GM12878 (cell line): ENCODE measurements at regions not wholly inside any gene's neighbourhood (a gene's known extent, or its start where the extent isn't known, plus 50 kb on each side); places are given as distances from the start of the nearest gene placed in this dataset.

ENCODE experiments used
- ATAC-seq: fragments of 200-7000 bp; cut with Tn5 transposase; 3 replicates; pipeline ENCODE4 v1.9.1; 2020; ENCODE audit warnings: mild to moderate bottlenecking, moderate library complexity
- BruUV-seq: library from RNA; stranded (reverse); fragments of 400-500 nt; replicated peaks from 2 replicates; lab custom pipeline; 2021; lab: Mats Ljungman, UMichigan
- CTCF ChIA-PET: fragments of 300-600 bp; sonication (Branson Sonifier 250); formaldehyde crosslinking; extraction: SDS; loops from one replicate; lab custom pipeline; 2021; ENCODE audit warnings: inconsistent platforms; lab: Yijun Ruan, JAX
- POLR2A ChIA-PET: fragments of 350-600 bp; formaldehyde crosslinking; extraction: SDS; loops from one replicate; lab custom pipeline; 2021; ENCODE audit warnings: inconsistent platforms; lab: Charles Lee
- RAD21 ChIA-PET: fragments of 300-600 bp; sonication (Branson Sonifier 250); formaldehyde crosslinking; loops from one replicate; lab custom pipeline; 2023; ENCODE audit warnings: antibody characterized with exemption; ENCODE audit not compliant: unreplicated experiment; lab: Charles Lee
- SMC1A ChIA-PET: fragments of 300-600 bp; sonication (Branson Sonifier 250); formaldehyde crosslinking; loops from one replicate; lab custom pipeline; 2023; ENCODE audit not compliant: unreplicated experiment, uncharacterized antibody; lab: Charles Lee
- DNase-seq: peaks from one replicate; pipeline ENCODE4 v3.0.0-alpha.2; 2011; ENCODE audit warnings: low read depth, low spot score
- FAIRE-seq: peaks from 3 replicates; lab custom pipeline; 2011; peaks lifted over from hg19 to GRCh38; lab: Jason Lieb, UNC
- H2AFZ ChIP-seq: 2 replicates; pipeline ENCODE4 v1.6.0; 2011; ENCODE audit warnings: low read depth, low read length, control low read depth; ENCODE audit not compliant: control insufficient read depth
- H3K27ac ChIP-seq: 2 replicates; pipeline ENCODE4 v1.5.1; 2011; ENCODE audit warnings: control low read depth; ENCODE audit not compliant: control insufficient read depth, insufficient read depth
- H3K27me3 ChIP-seq, 2 experiments: replicated peaks in 1 of 2; 2 replicates each; pipeline versions ENCODE4 v1.6.0 to v1.6.1; 2011; ENCODE audit warnings: low read length in 1 of 2; ENCODE audit not compliant: control insufficient read depth in 2 of 2, insufficient read depth in 2 of 2
- H3K36me3 ChIP-seq, 2 experiments: 2 replicates each; pipeline ENCODE4 v1.5.1; 2011; ENCODE audit warnings: low read length in 1 of 2; ENCODE audit not compliant: control insufficient read depth in 2 of 2, insufficient read depth in 2 of 2
- H3K4me1 ChIP-seq: 2 replicates; pipeline ENCODE4 v1.6.1; 2011; ENCODE audit warnings: mild to moderate bottlenecking, low read length, moderate library complexity, mixed read lengths; ENCODE audit not compliant: control insufficient read depth, insufficient read depth
- H3K4me2 ChIP-seq: 2 replicates; pipeline ENCODE4 v1.6.0; 2011; ENCODE audit warnings: control low read depth; ENCODE audit not compliant: control insufficient read depth, insufficient read depth
- H3K4me3 ChIP-seq: fragments of 200-600 bp; sonication (generic); 2 replicates; pipeline ENCODE4 v1.5.1; 2016
- H3K79me2 ChIP-seq: 2 replicates; pipeline ENCODE4 v1.6.0; 2011; ENCODE audit warnings: low read length; ENCODE audit not compliant: control insufficient read depth, insufficient read depth
- H3K9ac ChIP-seq: 2 replicates; pipeline ENCODE4 v1.8.0; 2011; ENCODE audit warnings: low read length, control low read depth, mixed read lengths; ENCODE audit not compliant: control insufficient read depth, insufficient read depth
- H3K9me3 ChIP-seq: replicated peaks from 3 replicates; pipeline ENCODE4 v1.5.1; 2011; ENCODE audit warnings: mild to moderate bottlenecking, low read length; ENCODE audit not compliant: control insufficient read depth, insufficient read depth
- H4K20me1 ChIP-seq: 2 replicates; pipeline ENCODE4 v1.6.0; 2011; ENCODE audit not compliant: control insufficient read depth, insufficient read depth
- CREM ChIP-seq: IDR thresholded peaks from 2 replicates; pipeline ENCODE4 v1.6.1; 2014; ENCODE audit warnings: antibody characterized with exemption, low read depth
- FOXM1 ChIP-seq: IDR thresholded peaks from 2 replicates; pipeline ENCODE4 v1.6.1; 2012; ENCODE audit warnings: low read depth, mild to moderate bottlenecking, inconsistent platforms, low read length, moderate library complexity
- HCFC1 ChIP-seq: fragments of 150-350 bp; IDR thresholded peaks from 2 replicates; pipeline ENCODE4 v1.6.1; 2014; ENCODE audit warnings: low read length
- HDAC6 ChIP-seq: fragments of 200-600 bp; sonication (generic); IDR thresholded peaks from one replicate; pipeline ENCODE4 v1.8.0; 2017; ENCODE audit warnings: antibody characterized with exemption; ENCODE audit not compliant: unreplicated experiment
- MEF2B ChIP-seq: fragments of 450-650 bp; IDR thresholded peaks from 2 replicates; pipeline ENCODE4 v1.6.1; 2018; ENCODE audit warnings: mild to moderate bottlenecking, moderate library complexity; ENCODE audit not compliant: partially characterized antibody, poor library complexity, severe bottlenecking
- NFXL1 ChIP-seq: fragments of 450-650 bp; IDR thresholded peaks from 2 replicates; pipeline ENCODE4 v1.6.1; 2017; ENCODE audit warnings: antibody characterized with exemption, mild to moderate bottlenecking, borderline replicate concordance
- NR2C1 ChIP-seq: fragments of 450-650 bp; IDR thresholded peaks from 2 replicates; pipeline ENCODE4 v1.6.1; 2017; ENCODE audit warnings: antibody characterized with exemption, mild to moderate bottlenecking, moderate library complexity
- SP1 ChIP-seq: IDR thresholded peaks from one replicate; pipeline ENCODE4 v1.6.1; 2011; ENCODE audit warnings: low read depth, low read length
- SPI1 ChIP-seq: IDR thresholded peaks from 2 replicates; pipeline ENCODE4 v1.6.1; 2011; ENCODE audit warnings: low read depth, mild to moderate bottlenecking, low read length, moderate library complexity, borderline replicate concordance; ENCODE audit not compliant: insufficient read depth
- SREBF1 ChIP-seq: IDR thresholded peaks from 2 replicates; pipeline ENCODE4 v1.6.1; 2012; ENCODE audit warnings: mild to moderate bottlenecking, low read length
- WGBS: methylation state at CpG from one replicate; pipeline ENCODE4 v1.1.6; 2016; ENCODE audit warnings: low lambda C conversion rate; ENCODE audit not compliant: insufficient replicate concordance, insufficient coverage; ENCODE audit errors: missing lambda C conversion rate; 5-methylcytosine and 5-hydroxymethylcytosine counted together
- in situ Hi-C: fragments of 300-500 bp; cut with MboI; formaldehyde crosslinking; loops from 9 replicates; pipeline ENCODE4 v1.14.3; 2018; ENCODE audit warnings: mixed read lengths
- intact Hi-C: fragments of 100-400 bp; cut with micrococcal nuclease; formaldehyde crosslinking; loops from one replicate; pipeline ENCODE4 v1.14.2; 2022; ENCODE audit not compliant: unreplicated experiment
- TF ChIP-seq, protein P1 (sequence below): fragments of 450-650 bp; IDR thresholded peaks from 2 replicates; pipeline ENCODE4 v1.6.1; 2017; ENCODE audit warnings: borderline replicate concordance
- TF ChIP-seq, protein P2 (sequence below): fragments of 450-650 bp; IDR thresholded peaks from 2 replicates; pipeline ENCODE4 v1.6.1; 2017; ENCODE audit warnings: mild to moderate bottlenecking, moderate library complexity

DNA sequence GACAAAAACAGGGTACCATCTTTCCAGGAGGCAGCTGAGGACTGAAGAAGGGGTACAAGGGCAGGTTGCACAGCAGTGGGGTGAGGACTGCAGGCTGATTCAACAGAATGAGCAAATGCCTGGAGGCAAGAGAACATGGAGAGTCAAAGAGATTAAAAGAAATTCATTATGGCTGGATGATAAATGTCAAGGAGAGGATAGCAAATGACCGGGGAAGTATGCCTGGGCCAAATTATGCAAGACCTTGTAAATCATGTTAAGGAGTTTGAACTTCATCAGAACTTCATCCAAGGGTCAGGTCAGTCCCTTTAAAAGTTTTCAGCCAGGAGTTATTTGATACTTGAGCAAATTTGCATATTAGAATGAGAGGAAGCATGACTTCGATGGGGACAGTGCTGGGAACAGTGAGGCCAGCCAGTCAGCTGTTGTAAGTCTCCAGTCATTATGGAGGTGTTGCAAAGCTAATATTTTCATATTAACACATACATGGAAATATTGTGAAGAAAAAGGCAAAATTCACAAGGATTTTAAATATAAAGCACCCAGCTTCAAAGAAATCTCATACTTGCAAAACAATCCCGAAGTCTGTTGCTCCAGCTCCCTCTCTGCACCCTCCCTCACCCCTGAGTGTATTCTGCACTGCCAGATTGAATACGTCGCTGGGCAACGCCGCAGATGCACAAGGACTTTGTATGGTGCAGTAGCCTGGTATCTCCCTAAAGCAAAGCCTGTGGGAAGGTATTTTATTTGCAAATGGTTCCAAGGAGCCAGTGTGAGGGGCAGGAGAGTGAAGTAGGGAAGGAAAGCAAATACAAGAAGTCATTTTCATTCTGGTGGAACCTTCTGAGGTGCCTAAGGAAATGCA lies 509.8 kb upstream of the TLE4 start:
- Histone ChIP-seq H3K36me3 (no peaks in the 10 kb centered on the region), H3K4me2 (no peak overlapping the region), H3K27me3 (no peaks in the 10 kb centered on the region), H3K4me1 (no peaks in the 10 kb centered on the region), H3K9ac (no peak overlapping the region), H3K79me2 (no peaks in the 10 kb centered on the region), H3K27ac (no peak overlapping the region), H3K9me3 (no peaks in the 10 kb centered on the region; the same call in 2 of the 3 replicates), H2AFZ (no peak overlapping the region), H4K20me1 (no peaks in the 10 kb centered on the region), H3K4me3 (no peak overlapping the region)
- ChIA-PET RAD21 (no interaction called here), SMC1A (no interaction called here), CTCF (interaction anchor here (1.2 kb wide), 1 partner anchor 73 kb away, joined by 3 read pairs; no protein-coding TSS in a partner anchor), POLR2A (no interaction called here)
- FAIRE-seq = no peak
- no TSS peak for BruUV-seq
- in situ Hi-C loops = no loop called here
- intact Hi-C loops = no loop called here
- WGBS = 48% methylated on average over 7 of the region's 7 CpGs
- ATAC-seq = no peak
- DNase-seq = no peak
- TF ChIP-seq SP1 (no peak), SREBF1 (no peak), CREM (no peak), SPI1 (no peak), HDAC6 (no peak), MEF2B (no peak), NFXL1 (no peak), NR2C1 (no peak), FOXM1 (no peak), HCFC1 (no peak)
- TF ChIP-seq, protein P1, sequence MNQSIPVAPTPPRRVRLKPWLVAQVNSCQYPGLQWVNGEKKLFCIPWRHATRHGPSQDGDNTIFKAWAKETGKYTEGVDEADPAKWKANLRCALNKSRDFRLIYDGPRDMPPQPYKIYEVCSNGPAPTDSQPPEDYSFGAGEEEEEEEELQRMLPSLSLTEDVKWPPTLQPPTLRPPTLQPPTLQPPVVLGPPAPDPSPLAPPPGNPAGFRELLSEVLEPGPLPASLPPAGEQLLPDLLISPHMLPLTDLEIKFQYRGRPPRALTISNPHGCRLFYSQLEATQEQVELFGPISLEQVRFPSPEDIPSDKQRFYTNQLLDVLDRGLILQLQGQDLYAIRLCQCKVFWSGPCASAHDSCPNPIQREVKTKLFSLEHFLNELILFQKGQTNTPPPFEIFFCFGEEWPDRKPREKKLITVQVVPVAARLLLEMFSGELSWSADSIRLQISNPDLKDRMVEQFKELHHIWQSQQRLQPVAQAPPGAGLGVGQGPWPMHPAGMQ = no peak
- TF ChIP-seq, protein P2, sequence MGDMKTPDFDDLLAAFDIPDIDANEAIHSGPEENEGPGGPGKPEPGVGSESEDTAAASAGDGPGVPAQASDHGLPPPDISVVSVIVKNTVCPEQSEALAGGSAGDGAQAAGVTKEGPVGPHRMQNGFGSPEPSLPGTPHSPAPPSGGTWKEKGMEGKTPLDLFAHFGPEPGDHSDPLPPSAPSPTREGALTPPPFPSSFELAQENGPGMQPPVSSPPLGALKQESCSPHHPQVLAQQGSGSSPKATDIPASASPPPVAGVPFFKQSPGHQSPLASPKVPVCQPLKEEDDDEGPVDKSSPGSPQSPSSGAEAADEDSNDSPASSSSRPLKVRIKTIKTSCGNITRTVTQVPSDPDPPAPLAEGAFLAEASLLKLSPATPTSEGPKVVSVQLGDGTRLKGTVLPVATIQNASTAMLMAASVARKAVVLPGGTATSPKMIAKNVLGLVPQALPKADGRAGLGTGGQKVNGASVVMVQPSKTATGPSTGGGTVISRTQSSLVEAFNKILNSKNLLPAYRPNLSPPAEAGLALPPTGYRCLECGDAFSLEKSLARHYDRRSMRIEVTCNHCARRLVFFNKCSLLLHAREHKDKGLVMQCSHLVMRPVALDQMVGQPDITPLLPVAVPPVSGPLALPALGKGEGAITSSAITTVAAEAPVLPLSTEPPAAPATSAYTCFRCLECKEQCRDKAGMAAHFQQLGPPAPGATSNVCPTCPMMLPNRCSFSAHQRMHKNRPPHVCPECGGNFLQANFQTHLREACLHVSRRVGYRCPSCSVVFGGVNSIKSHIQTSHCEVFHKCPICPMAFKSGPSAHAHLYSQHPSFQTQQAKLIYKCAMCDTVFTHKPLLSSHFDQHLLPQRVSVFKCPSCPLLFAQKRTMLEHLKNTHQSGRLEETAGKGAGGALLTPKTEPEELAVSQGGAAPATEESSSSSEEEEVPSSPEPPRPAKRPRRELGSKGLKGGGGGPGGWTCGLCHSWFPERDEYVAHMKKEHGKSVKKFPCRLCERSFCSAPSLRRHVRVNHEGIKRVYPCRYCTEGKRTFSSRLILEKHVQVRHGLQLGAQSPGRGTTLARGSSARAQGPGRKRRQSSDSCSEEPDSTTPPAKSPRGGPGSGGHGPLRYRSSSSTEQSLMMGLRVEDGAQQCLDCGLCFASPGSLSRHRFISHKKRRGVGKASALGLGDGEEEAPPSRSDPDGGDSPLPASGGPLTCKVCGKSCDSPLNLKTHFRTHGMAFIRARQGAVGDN = no peak
